ENCODE measurements at regions not wholly inside any gene's neighbourhood (a gene's known extent, or its start where the extent isn't known, plus 50 kb on each side); places are given as distances from the start of the nearest gene placed in this dataset.

GRCh38 chr12:34292736-34293625, 270.7 kb downstream of the ALG10 start:
- DNase-seq = peak in 1 of 5 experiments; percentile 3

GRCh38 chr12:34294137-34294536, 271.8 kb downstream of the ALG10 start:
- DNase-seq = peak in 1 of 5 experiments; percentile 1

- DNase-seq = no peak
Observed at GRCh38 chr12:34294671-34295365, 272.5 kb downstream of the ALG10 start.

- DNase-seq = peak in 1 of 5 experiments; percentile 0
Observed at GRCh38 chr12:34295366-34296142, 273.3 kb downstream of the ALG10 start.

GRCh38 chr12:34296143-34297041, 274.1 kb downstream of the ALG10 start:
- peak in 1 of 5 experiments; percentile 5 for DNase-seq

GRCh38 chr12:34297126-34297789, 275.0 kb downstream of the ALG10 start:
- no peak for DNase-seq

- DNase-seq = peak in 1 of 5 experiments; percentile 0
Observed at GRCh38 chr12:34297790-34298164, 275.5 kb downstream of the ALG10 start.

GRCh38 chr12:34298176-34298970, 276.1 kb downstream of the ALG10 start:
- no peak for DNase-seq

- no peak for DNase-seq
Observed at GRCh38 chr12:34298971-34299801, 276.9 kb downstream of the ALG10 start.

- DNase-seq = no peak
Observed at GRCh38 chr12:34299802-34300193, 277.5 kb downstream of the ALG10 start.

GRCh38 chr12:34300376-34301250, 278.3 kb downstream of the ALG10 start:
- no peak for DNase-seq

- DNase-seq = no peak
Observed at GRCh38 chr12:34301251-34302130, 279.2 kb downstream of the ALG10 start.

GRCh38 chr12:34302131-34302885, 280.0 kb downstream of the ALG10 start:
- no peak for DNase-seq

- no peak for DNase-seq
Observed at GRCh38 chr12:34303091-34303870, 281.0 kb downstream of the ALG10 start.

GRCh38 chr12:34304001-34304400, 281.7 kb downstream of the ALG10 start:
- no peak for DNase-seq

- no peak for DNase-seq
Observed at GRCh38 chr12:34304546-34304945, 282.2 kb downstream of the ALG10 start.

All from T-helper 2 cell (primary cell).